H7 (cell line): ENCODE measurements at regions not wholly inside any gene's neighbourhood (a gene's known extent, or its start where the extent isn't known, plus 50 kb on each side); places are given as distances from the start of the nearest gene placed in this dataset.
"Not testable (repeated sequence)": the region's sequence is repeated elsewhere in the genome, so short reads cannot be mapped to it uniquely, and the experiment has no call there.

ENCODE experiments used
- DNase-seq: peaks from one replicate; pipeline ENCODE4 v3.0.0; 2012
- H3K27me3 ChIP-seq: 2 replicates; pipeline ENCODE4 v1.6.0; 2011; ENCODE audit warnings: mild to moderate bottlenecking, low read length; ENCODE audit not compliant: control insufficient read depth, insufficient read depth
- H3K36me3 ChIP-seq: replicated peaks from 2 replicates; pipeline ENCODE4 v1.5.1; 2011; ENCODE audit warnings: low read length; ENCODE audit not compliant: control insufficient read depth, insufficient read depth
- H3K4me3 ChIP-seq: 2 replicates; pipeline ENCODE4 v1.5.1; 2011; ENCODE audit warnings: low read depth, mild to moderate bottlenecking, control low read depth, low read length, moderate library complexity; ENCODE audit not compliant: insufficient read depth

- Histone ChIP-seq H3K4me3 (no peak overlapping the region), H3K36me3 (no peaks in the 10 kb centered on the region), H3K27me3 (no peaks in the 10 kb centered on the region; the same call in 1 of the 2 replicates)
- DNase-seq, result no peak
Observed at GRCh38 chr3:73228437-73228836, 167.0 kb downstream of the EBLN2 start.

- Histone ChIP-seq H3K4me3 (no peak overlapping the region), H3K36me3 (no peaks in the 10 kb centered on the region), H3K27me3 (no peaks in the 10 kb centered on the region; the same call in 1 of the 2 replicates)
- DNase-seq, result no peak
Observed at GRCh38 chr3:73228959-73229358, 167.5 kb downstream of the EBLN2 start.

GRCh38 chr3:73234354-73235014, 173.0 kb downstream of the EBLN2 start:
- Histone ChIP-seq H3K4me3 (no peak overlapping the region), H3K27me3 (no peaks in the 10 kb centered on the region), H3K36me3 (no peaks in the 10 kb centered on the region)
- DNase-seq, result no peak

- H3K27me3 ChIP-seq, result no peaks in the 10 kb centered on the region
- no peaks in the 10 kb centered on the region for H3K36me3 ChIP-seq
- H3K4me3 ChIP-seq, result no peak overlapping the region
- no peak for DNase-seq
Observed at GRCh38 chr3:73235768-73236167, 174.3 kb downstream of the EBLN2 start.

- Histone ChIP-seq H3K27me3 (no peaks in the 10 kb centered on the region), H3K4me3 (no peak overlapping the region), H3K36me3 (no peaks in the 10 kb centered on the region)
- DNase-seq, result no peak
Observed at GRCh38 chr3:73236867-73237266, 175.4 kb downstream of the EBLN2 start.

- Histone ChIP-seq H3K4me3 (no peak overlapping the region), H3K36me3 (no peaks in the 10 kb centered on the region), H3K27me3 (no peaks in the 10 kb centered on the region)
- DNase-seq, result no peak
Observed at GRCh38 chr3:73243740-73244139, 182.3 kb downstream of the EBLN2 start.

GRCh38 chr3:73245459-73245858, 184.0 kb downstream of the EBLN2 start:
- Histone ChIP-seq H3K4me3 (no peak overlapping the region), H3K27me3 (no peaks in the 10 kb centered on the region), H3K36me3 (no peaks in the 10 kb centered on the region)
- DNase-seq, result peak; percentile 16

GRCh38 chr3:73249047-73249446, 187.6 kb downstream of the EBLN2 start:
- H3K27me3 ChIP-seq, result no peaks in the 10 kb centered on the region
- no peak overlapping the region for H3K4me3 ChIP-seq
- no peak for DNase-seq
- no peaks in the 10 kb centered on the region for H3K36me3 ChIP-seq

- Histone ChIP-seq H3K36me3 (no peaks in the 10 kb centered on the region), H3K27me3 (no peaks in the 10 kb centered on the region), H3K4me3 (no peak overlapping the region)
- DNase-seq, result no peak
Observed at GRCh38 chr3:73254062-73254461, 192.6 kb downstream of the EBLN2 start.

- no peaks in the 10 kb centered on the region for H3K27me3 ChIP-seq
- DNase-seq, result no peak
- H3K4me3 ChIP-seq, result no peak overlapping the region
- H3K36me3 ChIP-seq, result no peaks in the 10 kb centered on the region
Observed at GRCh38 chr3:73255609-73256029, 194.2 kb downstream of the EBLN2 start.

GRCh38 chr3:73257186-73257585, 195.7 kb downstream of the EBLN2 start:
- Histone ChIP-seq H3K36me3 (no peaks in the 10 kb centered on the region), H3K4me3 (no peak overlapping the region), H3K27me3 (no peaks in the 10 kb centered on the region)
- DNase-seq, result no peak

- Histone ChIP-seq H3K4me3 (no peak overlapping the region), H3K36me3 (no peaks in the 10 kb centered on the region), H3K27me3 (no peaks in the 10 kb centered on the region)
- DNase-seq, result peak; percentile 23
Observed at GRCh38 chr3:73258057-73258456, 196.6 kb downstream of the EBLN2 start.

GRCh38 chr3:73259291-73259690, 197.8 kb downstream of the EBLN2 start:
- no peak for DNase-seq
- no peaks in the 10 kb centered on the region for H3K27me3 ChIP-seq

GRCh38 chr3:73259856-73260255, 198.4 kb downstream of the EBLN2 start:
- H3K36me3 ChIP-seq, result no peaks in the 10 kb centered on the region
- no peak for DNase-seq
- no peak overlapping the region for H3K4me3 ChIP-seq
- no peaks in the 10 kb centered on the region for H3K27me3 ChIP-seq

More at GRCh38 chr3:73259291-73259690, 197.8 kb downstream of the EBLN2 start:
- Histone ChIP-seq H3K36me3 (no peaks in the 10 kb centered on the region), H3K4me3 (no peak overlapping the region)

- not testable (repeated sequence) for H3K36me3 ChIP-seq, DNase-seq, H3K4me3 ChIP-seq, H3K27me3 ChIP-seq
Observed at GRCh38 chr3:73266558-73266957, 205.1 kb downstream of the EBLN2 start.

GRCh38 chr3:73269126-73269525, 207.7 kb downstream of the EBLN2 start:
- not testable (repeated sequence) for H3K4me3 ChIP-seq, H3K27me3 ChIP-seq, DNase-seq, H3K36me3 ChIP-seq
